HFF-Myc (cell line): ENCODE measurements at regions not wholly inside any gene's neighbourhood (a gene's known extent, or its start where the extent isn't known, plus 50 kb on each side); places are given as distances from the start of the nearest gene placed in this dataset.
"Not testable (repeated sequence)": the region's sequence is repeated elsewhere in the genome, so short reads cannot be mapped to it uniquely, and the experiment has no call there.

Experiments used
- DNase-seq: peaks from one replicate; pipeline ENCODE4 v3.0.0-alpha.2; 2011; ENCODE audit warnings: low read depth; ENCODE audit errors: extremely low read depth
- H3K4me3 ChIP-seq: replicated peaks from 2 replicates; pipeline ENCODE4 v1.5.1; 2011; ENCODE audit warnings: low read depth, mild to moderate bottlenecking, control low read depth, low read length
- CTCF ChIP-seq: IDR thresholded peaks from 2 replicates; pipeline ENCODE4 v1.5.1; 2012; ENCODE audit warnings: mild to moderate bottlenecking, low read depth, low read length, control low read depth; ENCODE audit errors: missing control alignments

DNA sequence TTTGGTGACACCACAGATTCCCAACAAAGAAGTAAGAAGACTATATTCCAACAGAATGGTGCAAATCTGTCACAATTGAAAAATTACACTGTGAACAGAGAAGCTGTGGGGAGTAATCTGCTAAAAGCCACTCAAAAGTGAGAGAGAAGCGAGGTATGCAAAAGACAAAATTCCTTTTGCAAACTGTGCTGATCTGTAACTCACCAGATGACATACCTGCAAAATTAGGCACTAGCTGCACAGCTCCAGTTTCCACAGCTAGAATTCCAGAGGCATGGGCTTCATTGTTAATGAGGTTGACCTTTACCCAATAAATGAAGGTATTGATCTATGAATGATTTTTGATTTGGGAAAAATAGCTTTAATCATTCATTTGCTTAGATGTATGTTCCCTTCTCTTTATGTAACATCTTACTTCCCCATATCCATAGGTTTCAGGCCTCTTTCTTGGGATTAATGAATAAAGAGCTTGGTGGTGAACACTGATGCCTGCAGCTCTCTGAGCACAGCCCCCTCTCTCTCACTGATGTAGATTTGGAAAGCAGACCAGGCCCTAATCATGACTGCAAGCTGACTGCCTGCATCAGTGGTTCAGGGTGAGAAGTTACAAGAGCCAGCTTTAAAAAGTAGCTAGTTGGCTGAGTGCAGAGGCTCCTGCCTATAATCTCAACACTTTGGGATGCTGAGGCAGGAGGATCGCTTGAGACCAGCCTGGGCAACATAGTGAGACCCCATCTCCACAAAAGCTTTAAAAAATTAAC is 85.2 kb downstream of the LACC1 start:
- no peak overlapping the region for H3K4me3 ChIP-seq
- no peak for TF ChIP-seq CTCF

GRCh38 chr13:43965459-43965845 is 85.7 kb downstream of the LACC1 start:
- no peak for DNase-seq
- H3K4me3 ChIP-seq, result no peak overlapping the region
- TF ChIP-seq CTCF, result no peak

More for the DNA sequence above, 85.2 kb downstream of the LACC1 start:
- no peak for DNase-seq

GRCh38 chr13:43968251-43968942 is 88.7 kb downstream of the LACC1 start:
- not testable (repeated sequence) for H3K4me3 ChIP-seq, DNase-seq

DNA sequence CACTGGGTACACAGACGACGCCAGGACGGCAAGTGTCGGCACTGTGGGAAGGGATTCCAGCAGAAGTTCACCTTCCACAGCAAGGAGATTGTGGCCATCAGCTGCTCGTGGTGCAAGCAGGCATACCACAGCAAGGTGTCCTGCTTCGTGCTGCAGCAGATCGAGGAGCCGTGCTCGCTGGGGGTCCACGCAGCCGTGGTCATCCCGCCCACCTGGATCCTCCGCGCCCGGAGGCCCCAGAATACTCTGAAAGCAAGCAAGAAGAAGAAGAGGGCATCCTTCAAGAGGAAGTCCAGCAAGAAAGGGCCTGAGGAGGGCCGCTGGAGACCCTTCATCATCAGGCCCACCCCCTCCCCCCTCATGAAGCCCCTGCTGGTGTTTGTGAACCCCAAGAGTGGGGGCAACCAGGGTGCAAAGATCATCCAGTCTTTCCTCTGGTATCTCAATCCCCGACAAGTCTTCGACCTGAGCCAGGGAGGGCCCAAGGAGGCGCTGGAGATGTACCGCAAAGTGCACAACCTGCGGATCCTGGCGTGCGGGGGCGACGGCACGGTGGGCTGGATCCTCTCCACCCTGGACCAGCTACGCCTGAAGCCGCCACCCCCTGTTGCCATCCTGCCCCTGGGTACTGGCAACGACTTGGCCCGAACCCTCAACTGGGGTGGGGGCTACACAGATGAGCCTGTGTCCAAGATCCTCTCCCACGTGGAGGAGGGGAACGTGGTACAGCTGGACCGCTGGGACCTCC is 89.4 kb downstream of the LACC1 start:
- not testable (repeated sequence) for DNase-seq, H3K4me3 ChIP-seq

GRCh38 chr13:43969919-43970318 is 90.2 kb downstream of the LACC1 start:
- DNase-seq, H3K4me3 ChIP-seq: not testable (repeated sequence)

GRCh38 chr13:43970520-43971242 is 91.0 kb downstream of the LACC1 start:
- H3K4me3 ChIP-seq, result not testable (repeated sequence)

GRCh38 chr13:43971324-43971723 is 91.6 kb downstream of the LACC1 start:
- H3K4me3 ChIP-seq, DNase-seq: not testable (repeated sequence)

More at GRCh38 chr13:43970520-43971242, 91.0 kb downstream of the LACC1 start:
- not testable (repeated sequence) for DNase-seq

- no peak overlapping the region for H3K4me3 ChIP-seq
- DNase-seq, result no peak
- TF ChIP-seq CTCF, result no peak
Measured at GRCh38 chr13:43977911-43978310, 98.2 kb downstream of the LACC1 start.

DNA sequence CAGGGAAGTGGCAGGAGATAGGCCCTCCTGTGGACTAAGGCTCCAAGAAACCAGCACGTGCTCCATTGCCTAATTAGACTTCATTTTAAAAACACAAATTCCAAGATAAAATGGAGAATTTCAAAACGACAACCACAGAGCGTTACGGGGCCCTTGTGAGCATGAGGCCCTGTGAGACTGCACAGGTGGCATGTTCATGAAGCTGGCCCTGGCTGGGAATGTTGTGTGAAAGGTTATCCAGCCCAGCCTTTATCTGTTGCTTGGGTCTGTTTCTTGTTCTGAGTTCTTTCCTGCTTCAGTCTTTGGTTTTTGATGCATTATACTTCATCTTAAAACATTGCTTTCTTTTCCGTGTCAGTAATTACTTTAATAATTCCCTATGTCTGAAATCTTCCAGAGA is 99.0 kb downstream of the LACC1 start:
- no peak for TF ChIP-seq CTCF

More for the DNA sequence above, 99.0 kb downstream of the LACC1 start:
- DNase-seq, result no peak
- no peak overlapping the region for H3K4me3 ChIP-seq
